HEK293 (cell line): ENCODE measurements at regions not wholly inside any gene's neighbourhood (a gene's known extent, or its start where the extent isn't known, plus 50 kb on each side); places are given as distances from the start of the nearest gene placed in this dataset.

Experiments
- KLF9 ChIP-seq: fragments of 450-650 bp; formaldehyde crosslinking; IDR thresholded peaks from 2 replicates; pipeline ENCODE4 v1.5.1; 2016; ENCODE audit warnings: missing biosample characterization, missing genetic modification characterization, low read depth
- TF ChIP-seq, protein P1 (sequence below): fragments of 450-650 bp; formaldehyde crosslinking; IDR thresholded peaks from 2 replicates; pipeline ENCODE4 v1.5.1; 2017; ENCODE audit warnings: missing biosample characterization, mild to moderate bottlenecking, missing genetic modification characterization, moderate library complexity
- TF ChIP-seq, protein P2 (sequence below): fragments of 450-650 bp; formaldehyde crosslinking; IDR thresholded peaks from 2 replicates; pipeline ENCODE4 v1.5.1; 2016; ENCODE audit warnings: missing biosample characterization, missing genetic modification characterization

DNA sequence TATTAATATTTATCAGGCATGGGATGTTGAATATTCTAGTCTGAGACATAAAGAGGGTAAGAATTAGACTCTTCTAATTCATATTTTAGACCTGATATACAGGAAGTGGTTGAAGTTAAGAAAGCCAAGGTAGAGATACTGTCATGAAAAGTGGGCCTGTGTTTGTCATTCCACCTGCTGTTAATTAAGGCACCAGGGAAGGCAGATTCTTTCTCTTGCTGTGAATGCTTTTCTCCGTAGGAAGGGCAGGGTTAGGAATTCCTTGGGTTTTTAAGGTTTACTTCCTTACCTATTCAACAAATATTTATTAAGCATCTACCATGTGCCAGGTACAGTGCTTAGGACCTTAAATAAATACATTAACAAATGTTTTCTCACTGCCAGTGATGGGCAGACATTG lies 196.4 kb downstream of the CAVIN4 start:
- TF ChIP-seq, protein P1, sequence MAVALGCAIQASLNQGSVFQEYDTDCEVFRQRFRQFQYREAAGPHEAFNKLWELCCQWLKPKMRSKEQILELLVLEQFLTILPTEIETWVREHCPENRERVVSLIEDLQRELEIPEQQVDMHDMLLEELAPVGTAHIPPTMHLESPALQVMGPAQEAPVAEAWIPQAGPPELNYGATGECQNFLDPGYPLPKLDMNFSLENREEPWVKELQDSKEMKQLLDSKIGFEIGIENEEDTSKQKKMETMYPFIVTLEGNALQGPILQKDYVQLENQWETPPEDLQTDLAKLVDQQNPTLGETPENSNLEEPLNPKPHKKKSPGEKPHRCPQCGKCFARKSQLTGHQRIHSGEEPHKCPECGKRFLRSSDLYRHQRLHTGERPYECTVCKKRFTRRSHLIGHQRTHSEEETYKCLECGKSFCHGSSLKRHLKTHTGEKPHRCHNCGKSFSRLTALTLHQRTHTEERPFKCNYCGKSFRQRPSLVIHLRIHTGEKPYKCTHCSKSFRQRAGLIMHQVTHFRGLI (tag by site-specific recombination): no peak
- TF ChIP-seq, protein P2, sequence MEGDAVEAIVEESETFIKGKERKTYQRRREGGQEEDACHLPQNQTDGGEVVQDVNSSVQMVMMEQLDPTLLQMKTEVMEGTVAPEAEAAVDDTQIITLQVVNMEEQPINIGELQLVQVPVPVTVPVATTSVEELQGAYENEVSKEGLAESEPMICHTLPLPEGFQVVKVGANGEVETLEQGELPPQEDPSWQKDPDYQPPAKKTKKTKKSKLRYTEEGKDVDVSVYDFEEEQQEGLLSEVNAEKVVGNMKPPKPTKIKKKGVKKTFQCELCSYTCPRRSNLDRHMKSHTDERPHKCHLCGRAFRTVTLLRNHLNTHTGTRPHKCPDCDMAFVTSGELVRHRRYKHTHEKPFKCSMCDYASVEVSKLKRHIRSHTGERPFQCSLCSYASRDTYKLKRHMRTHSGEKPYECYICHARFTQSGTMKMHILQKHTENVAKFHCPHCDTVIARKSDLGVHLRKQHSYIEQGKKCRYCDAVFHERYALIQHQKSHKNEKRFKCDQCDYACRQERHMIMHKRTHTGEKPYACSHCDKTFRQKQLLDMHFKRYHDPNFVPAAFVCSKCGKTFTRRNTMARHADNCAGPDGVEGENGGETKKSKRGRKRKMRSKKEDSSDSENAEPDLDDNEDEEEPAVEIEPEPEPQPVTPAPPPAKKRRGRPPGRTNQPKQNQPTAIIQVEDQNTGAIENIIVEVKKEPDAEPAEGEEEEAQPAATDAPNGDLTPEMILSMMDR (tag by site-specific recombination): no peak
- TF ChIP-seq KLF9 (tag by site-specific recombination): no peak
